ENCODE measurements at regions not wholly inside any gene's neighbourhood (a gene's known extent, or its start where the extent isn't known, plus 50 kb on each side); places are given as distances from the start of the nearest gene placed in this dataset.

- Mint-ChIP-seq H3K4me3 (no peak overlapping the region), H3K9me3 (peaks cover 0 to 5% (median 0%) of the 10 kb centered on the region in 3 donors), H3K27me3 (no peaks in the 10 kb centered on the region), H3K4me1 (no peaks in the 10 kb centered on the region), H3K36me3 (no peaks in the 10 kb centered on the region), H3K27ac (no peak overlapping the region)
These were observed 73.2 kb upstream of the ADGRL4 start for GRCh38 chr1:79079770-79080169.

GRCh38 chr1:79074975-79075374 lies 68.4 kb upstream of the ADGRL4 start:
- Mint-ChIP-seq H3K9me3 (peaks cover 0 to 6% (median 3%) of the 10 kb centered on the region in 3 donors), H3K36me3 (no peaks in the 10 kb centered on the region), H3K27ac (no peak overlapping the region), H3K4me1 (no peaks in the 10 kb centered on the region), H3K4me3 (no peak overlapping the region), H3K27me3 (no peaks in the 10 kb centered on the region)

GRCh38 chr1:79069828-79070227 lies 63.3 kb upstream of the ADGRL4 start:
- no peaks in the 10 kb centered on the region for H3K36me3 Mint-ChIP-seq
- H3K27ac Mint-ChIP-seq, result no peak overlapping the region
- no peaks in the 10 kb centered on the region for H3K4me1 Mint-ChIP-seq
- H3K9me3 Mint-ChIP-seq, result peaks cover 2 to 6% (median 3%) of the 10 kb centered on the region in 3 donors
- no peaks in the 10 kb centered on the region for H3K27me3 Mint-ChIP-seq
- H3K4me3 Mint-ChIP-seq, result no peak overlapping the region

- no peak overlapping the region for H3K4me3 Mint-ChIP-seq
- H3K27me3 Mint-ChIP-seq, result no peaks in the 10 kb centered on the region
- peaks cover 5 to 13% (median 8%) of the 10 kb centered on the region in 3 donors for H3K9me3 Mint-ChIP-seq
- no peak overlapping the region for H3K27ac Mint-ChIP-seq
- H3K4me1 Mint-ChIP-seq, result no peaks in the 10 kb centered on the region
- no peaks in the 10 kb centered on the region for H3K36me3 Mint-ChIP-seq
These were observed 52.8 kb upstream of the ADGRL4 start for GRCh38 chr1:79059341-79059740.
